C4-2B (cell line): ENCODE measurements at regions not wholly inside any gene's neighbourhood (a gene's known extent, or its start where the extent isn't known, plus 50 kb on each side); places are given as distances from the start of the nearest gene placed in this dataset.

ENCODE experiments used
- ZFX ChIP-seq: fragments of 450-650 bp; IDR thresholded peaks from 2 replicates; pipeline ENCODE4 v1.6.1; 2017
- TF ChIP-seq, protein P1 (sequence below): fragments of 450-650 bp; conservative IDR thresholded peaks from 2 replicates; pipeline ENCODE4 v1.5.1; 2017; ENCODE audit warnings: mild to moderate bottlenecking

DNA sequence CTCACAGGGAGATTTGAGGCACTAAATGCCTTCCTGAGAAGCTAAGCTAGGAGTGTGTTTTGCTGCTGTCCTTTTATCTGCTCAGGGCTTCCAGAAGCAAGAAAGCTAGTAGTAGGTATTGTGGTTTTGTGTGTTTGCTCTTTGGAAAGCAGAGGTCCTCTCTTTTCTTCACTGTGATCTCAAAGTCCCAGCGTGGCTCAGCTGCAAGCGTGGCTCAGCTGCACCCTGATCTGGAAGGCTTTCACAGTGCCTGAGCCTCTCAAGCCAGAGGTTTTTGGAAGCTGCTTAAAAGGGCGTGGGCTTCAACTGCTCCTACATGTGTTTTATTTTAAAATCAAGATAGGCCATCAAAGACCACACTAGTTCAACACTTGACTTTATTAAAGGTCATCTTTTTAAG, 337.4 kb upstream of the RGS6 start:
- TF ChIP-seq, protein P1, sequence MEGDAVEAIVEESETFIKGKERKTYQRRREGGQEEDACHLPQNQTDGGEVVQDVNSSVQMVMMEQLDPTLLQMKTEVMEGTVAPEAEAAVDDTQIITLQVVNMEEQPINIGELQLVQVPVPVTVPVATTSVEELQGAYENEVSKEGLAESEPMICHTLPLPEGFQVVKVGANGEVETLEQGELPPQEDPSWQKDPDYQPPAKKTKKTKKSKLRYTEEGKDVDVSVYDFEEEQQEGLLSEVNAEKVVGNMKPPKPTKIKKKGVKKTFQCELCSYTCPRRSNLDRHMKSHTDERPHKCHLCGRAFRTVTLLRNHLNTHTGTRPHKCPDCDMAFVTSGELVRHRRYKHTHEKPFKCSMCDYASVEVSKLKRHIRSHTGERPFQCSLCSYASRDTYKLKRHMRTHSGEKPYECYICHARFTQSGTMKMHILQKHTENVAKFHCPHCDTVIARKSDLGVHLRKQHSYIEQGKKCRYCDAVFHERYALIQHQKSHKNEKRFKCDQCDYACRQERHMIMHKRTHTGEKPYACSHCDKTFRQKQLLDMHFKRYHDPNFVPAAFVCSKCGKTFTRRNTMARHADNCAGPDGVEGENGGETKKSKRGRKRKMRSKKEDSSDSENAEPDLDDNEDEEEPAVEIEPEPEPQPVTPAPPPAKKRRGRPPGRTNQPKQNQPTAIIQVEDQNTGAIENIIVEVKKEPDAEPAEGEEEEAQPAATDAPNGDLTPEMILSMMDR, result no peak
- TF ChIP-seq ZFX, result no peak
